ENCODE measurements at regions not wholly inside any gene's neighbourhood (a gene's known extent, or its start where the extent isn't known, plus 50 kb on each side); places are given as distances from the start of the nearest gene placed in this dataset.

DNA sequence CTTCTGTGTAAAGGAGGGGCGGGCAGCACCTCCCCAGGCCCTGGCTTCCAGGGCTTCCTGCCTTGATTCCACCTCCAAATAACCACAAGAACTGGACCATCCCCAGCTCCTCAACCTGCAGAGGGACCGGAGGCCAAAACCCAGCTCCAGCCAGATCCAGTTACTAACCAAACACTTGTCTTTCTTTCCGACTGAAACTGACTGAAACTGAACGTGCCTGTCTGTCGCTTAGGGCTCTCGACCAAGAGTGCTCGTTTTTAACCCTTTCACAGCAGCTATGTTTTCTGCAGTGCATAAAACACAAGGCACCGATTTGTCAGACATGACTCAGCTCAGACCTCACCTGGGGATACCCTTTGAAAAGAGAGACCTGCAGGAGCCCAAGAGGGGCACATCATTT, 249.9 kb upstream of the SIX2 start:
- Histone ChIP-seq H3K36me3 (ENCODE audit: insufficient read depth, low read length, poor library complexity, severe bottlenecking) (no peaks in the 10 kb centered on the region), H3K27me3 (replicated peaks; ENCODE audit: insufficient read depth, low read depth, low read length, poor library complexity) (no peaks in the 10 kb centered on the region), H3K4me1 (ENCODE audit: insufficient read depth, low read length, poor library complexity, severe bottlenecking) (peaks cover 5% of the 10 kb centered on the region), H3K27ac (ENCODE audit: low read depth, low read length, poor library complexity, severe bottlenecking) (no peak overlapping the region), H3K9me3 (ENCODE audit: low read depth, low read length, poor library complexity, severe bottlenecking) (no peaks in the 10 kb centered on the region), H3K4me3 (ENCODE audit: low read depth, low read length, poor library complexity, severe bottlenecking) (no peak overlapping the region)
- ChIA-PET CTCF (no interaction called here), POLR2A (ENCODE audit: low non-redundant PET) (interaction anchor here (0.6 kb wide), 1 partner anchor 1750 kb away, joined by 3 read pairs; no protein-coding TSS in a partner anchor)
- TF ChIP-seq EZH2 (IDR thresholded peaks at IDR 0.05; ENCODE audit: borderline replicate concordance, low read depth, low read length, poor library complexity, severe bottlenecking): no peak
- TF ChIP-seq, protein P1, sequence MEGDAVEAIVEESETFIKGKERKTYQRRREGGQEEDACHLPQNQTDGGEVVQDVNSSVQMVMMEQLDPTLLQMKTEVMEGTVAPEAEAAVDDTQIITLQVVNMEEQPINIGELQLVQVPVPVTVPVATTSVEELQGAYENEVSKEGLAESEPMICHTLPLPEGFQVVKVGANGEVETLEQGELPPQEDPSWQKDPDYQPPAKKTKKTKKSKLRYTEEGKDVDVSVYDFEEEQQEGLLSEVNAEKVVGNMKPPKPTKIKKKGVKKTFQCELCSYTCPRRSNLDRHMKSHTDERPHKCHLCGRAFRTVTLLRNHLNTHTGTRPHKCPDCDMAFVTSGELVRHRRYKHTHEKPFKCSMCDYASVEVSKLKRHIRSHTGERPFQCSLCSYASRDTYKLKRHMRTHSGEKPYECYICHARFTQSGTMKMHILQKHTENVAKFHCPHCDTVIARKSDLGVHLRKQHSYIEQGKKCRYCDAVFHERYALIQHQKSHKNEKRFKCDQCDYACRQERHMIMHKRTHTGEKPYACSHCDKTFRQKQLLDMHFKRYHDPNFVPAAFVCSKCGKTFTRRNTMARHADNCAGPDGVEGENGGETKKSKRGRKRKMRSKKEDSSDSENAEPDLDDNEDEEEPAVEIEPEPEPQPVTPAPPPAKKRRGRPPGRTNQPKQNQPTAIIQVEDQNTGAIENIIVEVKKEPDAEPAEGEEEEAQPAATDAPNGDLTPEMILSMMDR (conservative IDR thresholded peaks at IDR 0.05; ENCODE audit: low read depth, low read length): no peak
- no TSS peak for BruUV-seq (replicated peaks)
- intact Hi-C loops (cut with micrococcal nuclease; ENCODE audit: unreplicated experiment): no loop called here
- no peak for DNase-seq (ENCODE audit: low spot score)

- H3K27ac ChIP-seq (ENCODE audit: low read depth, low read length, poor library complexity, severe bottlenecking): no peak overlapping the region
- ChIA-PET CTCF (no interaction called here), POLR2A (ENCODE audit: low non-redundant PET) (no interaction called here)
- no peak overlapping the region for H3K4me3 ChIP-seq (ENCODE audit: low read depth, low read length, poor library complexity, severe bottlenecking)
- H3K4me1 ChIP-seq (ENCODE audit: insufficient read depth, low read length, poor library complexity, severe bottlenecking): peaks cover 4% of the 10 kb centered on the region
- H3K27me3 ChIP-seq (replicated peaks; ENCODE audit: insufficient read depth, low read depth, low read length, poor library complexity): no peaks in the 10 kb centered on the region
- no peak for TF ChIP-seq EZH2 (IDR thresholded peaks at IDR 0.05; ENCODE audit: borderline replicate concordance, low read depth, low read length, poor library complexity, severe bottlenecking)
- TF ChIP-seq, protein P1 (conservative IDR thresholded peaks at IDR 0.05; ENCODE audit: low read depth, low read length): no peak
- no TSS peak for BruUV-seq (replicated peaks)
- no peak for DNase-seq (ENCODE audit: low spot score)
- H3K36me3 ChIP-seq (ENCODE audit: insufficient read depth, low read length, poor library complexity, severe bottlenecking): no peaks in the 10 kb centered on the region
- no peaks in the 10 kb centered on the region for H3K9me3 ChIP-seq (ENCODE audit: low read depth, low read length, poor library complexity, severe bottlenecking)
- intact Hi-C loops (cut with micrococcal nuclease; ENCODE audit: unreplicated experiment): no loop called here
These were observed 249.1 kb upstream of the SIX2 start for GRCh38 chr2:45258311-45258710.

- BruUV-seq (replicated peaks): no TSS peak
- no peak for DNase-seq (ENCODE audit: low spot score)
- H3K9me3 ChIP-seq (ENCODE audit: low read depth, low read length, poor library complexity, severe bottlenecking): no peaks in the 10 kb centered on the region
- no peaks in the 10 kb centered on the region for H3K4me1 ChIP-seq (ENCODE audit: insufficient read depth, low read length, poor library complexity, severe bottlenecking)
- H3K36me3 ChIP-seq (ENCODE audit: insufficient read depth, low read length, poor library complexity, severe bottlenecking): no peaks in the 10 kb centered on the region
- no peak overlapping the region for H3K4me3 ChIP-seq (ENCODE audit: low read depth, low read length, poor library complexity, severe bottlenecking)
- no peak overlapping the region for H3K27ac ChIP-seq (ENCODE audit: low read depth, low read length, poor library complexity, severe bottlenecking)
- intact Hi-C loops (cut with micrococcal nuclease; ENCODE audit: unreplicated experiment): no loop called here
- POLR2A ChIA-PET (ENCODE audit: low non-redundant PET): no interaction called here
- CTCF ChIA-PET: no interaction called here
- TF ChIP-seq EZH2 (IDR thresholded peaks at IDR 0.05; ENCODE audit: borderline replicate concordance, low read depth, low read length, poor library complexity, severe bottlenecking): no peak
- TF ChIP-seq, protein P1 (conservative IDR thresholded peaks at IDR 0.05; ENCODE audit: low read depth, low read length): no peak
- no peaks in the 10 kb centered on the region for H3K27me3 ChIP-seq (replicated peaks; ENCODE audit: insufficient read depth, low read depth, low read length, poor library complexity)
These were observed 248.6 kb upstream of the SIX2 start for GRCh38 chr2:45257820-45258219.

All from A673 (cell line).